GM12878 (cell line): ENCODE measurements at regions not wholly inside any gene's neighbourhood (a gene's known extent, or its start where the extent isn't known, plus 50 kb on each side); places are given as distances from the start of the nearest gene placed in this dataset.
"Not testable (repeated sequence)": the region's sequence is repeated elsewhere in the genome, so short reads cannot be mapped to it uniquely, and the experiment has no call there.

Experiments
- BCLAF1 ChIP-seq: fragments of 450-650 bp; IDR thresholded peaks from 2 replicates; pipeline ENCODE4 v1.6.1; 2017; ENCODE audit warnings: antibody characterized with exemption, mild to moderate bottlenecking, moderate library complexity
- POLR2AphosphoS5 ChIP-seq: IDR thresholded peaks from 2 replicates; pipeline ENCODE4 v1.6.1; 2011; ENCODE audit warnings: mild to moderate bottlenecking, low read length, inconsistent platforms
- SIN3A ChIP-seq: IDR thresholded peaks from 2 replicates; pipeline ENCODE4 v1.6.1; 2012; ENCODE audit warnings: low read depth, low read length, improper control_type of control experiment
- USF2 ChIP-seq: IDR thresholded peaks from 2 replicates; pipeline ENCODE4 v1.6.1; 2011; ENCODE audit warnings: low read depth, low read length, improper control_type of control experiment, borderline replicate concordance

- TF ChIP-seq BCLAF1, SIN3A, USF2, POLR2AphosphoS5: not testable (repeated sequence)
Observed at GRCh38 chr2:87539151-87539943, 208.5 kb upstream of the PLGLB2 start.
